GM18858 (cell line): ENCODE measurements at regions not wholly inside any gene's neighbourhood (a gene's known extent, or its start where the extent isn't known, plus 50 kb on each side); places are given as distances from the start of the nearest gene placed in this dataset.

ENCODE experiments used
- ATAC-seq: cut with Tn5 transposase; IDR thresholded peaks from one replicate; pipeline ENCODE4 v1.9.1; 2021; ENCODE audit not compliant: unreplicated experiment

GRCh38 chr3:168475704-168476103 is 380.0 kb upstream of the GOLIM4 start:
- no peak for ATAC-seq

GRCh38 chr3:168473334-168473890 is 377.7 kb upstream of the GOLIM4 start:
- ATAC-seq = no peak

- ATAC-seq = no peak
Measured at GRCh38 chr3:168472783-168473182, 377.1 kb upstream of the GOLIM4 start.

- ATAC-seq = no peak
Measured at GRCh38 chr3:168470380-168470779, 374.7 kb upstream of the GOLIM4 start.

GRCh38 chr3:168469436-168469835 is 373.7 kb upstream of the GOLIM4 start:
- ATAC-seq = no peak

- ATAC-seq = peak; percentile 47
Measured at GRCh38 chr3:168467115-168467714, 371.5 kb upstream of the GOLIM4 start.

- no peak for ATAC-seq
Measured at GRCh38 chr3:168461793-168462192, 366.1 kb upstream of the GOLIM4 start.

- ATAC-seq = no peak
Measured at GRCh38 chr3:168459226-168459784, 363.6 kb upstream of the GOLIM4 start.

- ATAC-seq = no peak
Measured at GRCh38 chr3:168457954-168458539, 362.3 kb upstream of the GOLIM4 start.

- ATAC-seq = no peak
Measured at GRCh38 chr3:168455814-168456213, 360.1 kb upstream of the GOLIM4 start.

- ATAC-seq = no peak
Measured at GRCh38 chr3:168453623-168454022, 357.9 kb upstream of the GOLIM4 start.

GRCh38 chr3:168443965-168444364 is 348.2 kb upstream of the GOLIM4 start:
- no peak for ATAC-seq

GRCh38 chr3:168442502-168442901 is 346.8 kb upstream of the GOLIM4 start:
- no peak for ATAC-seq

- ATAC-seq = no peak
Measured at GRCh38 chr3:168436245-168436724, 340.6 kb upstream of the GOLIM4 start.

GRCh38 chr3:168431491-168431890 is 335.8 kb upstream of the GOLIM4 start:
- ATAC-seq = no peak

GRCh38 chr3:168427835-168428475 is 332.2 kb upstream of the GOLIM4 start:
- ATAC-seq = no peak

GRCh38 chr3:168427156-168427555 is 331.4 kb upstream of the GOLIM4 start:
- no peak for ATAC-seq

GRCh38 chr3:168425936-168426595 is 330.3 kb upstream of the GOLIM4 start:
- no peak for ATAC-seq

GRCh38 chr3:168424059-168424734 is 328.5 kb upstream of the GOLIM4 start:
- no peak for ATAC-seq

- no peak for ATAC-seq
Measured at GRCh38 chr3:168422843-168423242, 327.1 kb upstream of the GOLIM4 start.

GRCh38 chr3:168419091-168419490 is 323.4 kb upstream of the GOLIM4 start:
- ATAC-seq = no peak
